Iris pigment epithelial cell (primary cell): ENCODE measurements at regions not wholly inside any gene's neighbourhood (a gene's known extent, or its start where the extent isn't known, plus 50 kb on each side); places are given as distances from the start of the nearest gene placed in this dataset.
A peak's percentile ranks its signal among the peaks of the same experiment; 100 is the strongest.

ENCODE experiments used
- DNase-seq: peaks from one replicate; pipeline ENCODE4 v3.0.0-alpha.2; 2011; ENCODE audit warnings: low read depth

DNA sequence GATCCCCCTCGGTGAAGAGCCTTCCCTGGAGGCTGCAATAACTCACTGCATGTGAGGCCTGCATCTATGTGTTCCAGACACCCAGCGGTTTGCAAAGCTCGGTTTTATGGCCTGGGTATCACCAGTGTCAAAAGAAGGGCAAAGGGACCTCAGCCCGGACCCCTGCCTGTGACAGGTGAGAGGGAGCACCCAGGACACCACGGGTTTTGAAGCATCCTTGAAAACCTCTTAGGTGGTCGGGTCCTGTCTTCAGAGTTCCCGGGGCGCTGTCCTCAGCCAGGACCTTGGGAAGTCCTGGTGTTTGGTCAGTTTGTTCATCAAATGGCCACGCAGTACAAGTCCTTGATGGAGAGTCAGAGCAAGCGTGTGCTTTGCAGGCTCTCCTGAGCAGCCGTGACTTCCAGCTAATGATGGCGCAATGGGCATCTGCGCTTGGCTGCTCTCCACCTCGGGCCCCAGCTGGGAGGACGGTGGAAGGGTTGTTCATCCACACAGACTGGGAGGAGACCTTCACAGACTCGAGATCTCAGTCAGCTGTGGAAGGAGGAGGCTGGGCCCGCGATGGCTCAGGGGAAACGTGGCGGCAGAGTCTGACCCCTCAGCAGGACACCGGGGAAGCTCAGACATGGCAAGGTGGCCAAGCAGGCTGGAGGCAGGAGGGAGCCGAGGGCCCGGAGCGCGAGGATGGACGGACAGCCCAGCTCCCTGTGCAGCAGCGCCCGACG, 113.1 kb upstream of the GPC1 start:
- peak; percentile 57 for DNase-seq

DNA sequence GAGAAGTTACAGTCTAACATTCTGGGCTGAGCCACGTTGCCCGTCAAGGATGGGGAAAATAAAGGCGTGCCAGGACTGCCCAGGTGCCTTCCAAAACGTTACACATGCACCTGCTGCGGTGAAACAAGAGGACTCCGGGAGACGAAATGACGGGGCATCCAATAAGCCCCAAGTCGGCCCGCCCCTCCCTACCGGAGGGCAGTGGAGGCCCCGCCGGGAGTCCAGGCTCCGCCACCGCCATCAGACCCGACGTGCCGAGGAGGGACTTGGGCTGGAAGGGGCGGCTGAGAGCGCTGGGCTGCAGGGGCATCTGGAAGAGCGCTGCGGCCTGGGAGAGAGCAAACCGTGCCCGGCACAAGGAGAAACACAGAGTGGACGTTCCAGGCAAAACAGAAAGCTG, 112.5 kb upstream of the GPC1 start:
- DNase-seq = no peak

- no peak for DNase-seq
These were observed 111.7 kb upstream of the GPC1 start for GRCh38 chr2:240323601-240324291.

GRCh38 chr2:240324312-240325015, 111.0 kb upstream of the GPC1 start:
- no peak for DNase-seq

DNA sequence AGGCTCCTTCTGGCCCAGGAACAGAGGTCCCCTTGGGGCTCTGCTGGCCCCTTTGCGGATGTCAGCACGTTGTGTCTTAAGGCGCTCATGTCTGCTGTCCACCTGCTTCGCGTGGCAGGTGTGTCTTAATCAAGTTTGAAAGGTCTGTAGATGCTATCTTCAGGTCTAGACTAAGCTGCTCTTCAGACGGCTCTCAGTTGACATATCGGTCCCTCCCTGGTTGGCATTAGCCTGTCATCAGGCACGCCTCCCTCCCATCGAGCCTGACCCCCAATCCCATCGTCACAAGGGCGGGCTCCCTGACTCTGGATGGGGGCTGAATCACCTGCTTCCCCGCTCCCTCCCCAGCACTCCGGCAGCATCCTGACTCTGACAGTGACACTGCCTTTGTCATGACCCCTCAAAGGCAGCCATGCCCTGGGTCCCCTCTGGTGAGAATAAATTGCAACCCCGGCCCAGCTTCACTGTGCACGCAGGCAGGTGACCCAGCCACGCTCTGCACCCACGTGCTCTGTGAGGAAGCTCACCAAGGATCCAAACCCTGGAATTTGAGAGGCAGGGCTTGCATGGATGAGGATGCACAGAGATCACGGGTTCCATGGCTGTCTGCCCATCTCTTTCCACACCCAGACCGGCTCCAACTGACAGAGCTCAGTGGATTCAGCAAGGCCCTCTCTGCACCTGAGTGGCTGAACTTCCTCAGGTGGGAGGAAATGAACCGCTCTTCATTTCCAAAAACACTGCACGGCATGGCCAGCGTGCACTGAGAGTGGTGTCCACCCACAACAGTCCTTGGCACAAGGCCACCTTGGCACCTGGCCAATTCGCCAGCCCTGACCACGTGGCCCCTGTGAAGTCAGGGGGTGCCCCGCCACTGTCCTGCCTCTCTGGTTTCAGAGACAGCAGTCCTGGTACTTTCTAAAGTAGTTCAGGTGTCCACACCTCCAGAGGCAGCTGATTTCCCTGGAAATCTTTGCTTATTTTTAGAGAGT, 110.2 kb upstream of the GPC1 start:
- no peak for DNase-seq

GRCh38 chr2:240326246-240326645, 109.2 kb upstream of the GPC1 start:
- DNase-seq = no peak

DNA sequence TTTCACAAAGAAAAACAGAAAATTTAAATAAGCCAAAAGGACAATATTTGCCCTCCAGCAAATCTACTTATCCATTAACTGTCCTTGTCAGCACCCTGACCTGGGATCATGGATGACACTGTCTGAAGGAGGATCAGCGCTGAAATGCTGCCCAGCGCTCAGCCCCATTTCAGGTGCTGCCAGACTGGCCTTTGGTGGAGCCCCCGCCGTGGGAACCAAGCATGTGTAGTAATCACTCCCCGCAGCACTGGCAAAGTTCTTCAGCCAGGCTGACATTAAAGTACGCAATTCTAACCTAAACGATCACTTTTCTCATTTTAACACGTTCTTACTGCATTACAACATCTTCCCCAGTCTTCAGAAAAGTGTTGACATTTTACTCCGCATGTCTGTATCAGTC, 108.6 kb upstream of the GPC1 start:
- no peak for DNase-seq

DNA sequence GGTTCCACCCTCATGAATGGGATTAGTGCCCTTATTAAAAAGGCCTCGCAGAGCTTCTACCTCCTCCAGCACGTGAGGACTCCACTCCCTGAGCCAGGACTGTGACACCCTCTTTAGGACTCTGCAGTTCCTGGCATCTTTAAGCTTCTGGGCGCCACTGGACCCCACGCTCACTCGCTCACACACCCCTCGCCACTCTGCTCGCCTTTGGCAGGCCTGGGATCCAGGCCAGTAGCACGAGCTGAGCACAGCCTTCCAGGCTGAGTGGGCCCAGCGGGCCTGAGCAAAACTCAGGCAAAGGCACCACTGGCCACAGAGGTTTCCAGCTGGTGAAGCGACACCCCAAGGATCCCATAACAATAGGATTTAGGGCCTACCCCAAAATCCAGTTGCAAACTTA, 107.9 kb upstream of the GPC1 start:
- no peak for DNase-seq

DNA sequence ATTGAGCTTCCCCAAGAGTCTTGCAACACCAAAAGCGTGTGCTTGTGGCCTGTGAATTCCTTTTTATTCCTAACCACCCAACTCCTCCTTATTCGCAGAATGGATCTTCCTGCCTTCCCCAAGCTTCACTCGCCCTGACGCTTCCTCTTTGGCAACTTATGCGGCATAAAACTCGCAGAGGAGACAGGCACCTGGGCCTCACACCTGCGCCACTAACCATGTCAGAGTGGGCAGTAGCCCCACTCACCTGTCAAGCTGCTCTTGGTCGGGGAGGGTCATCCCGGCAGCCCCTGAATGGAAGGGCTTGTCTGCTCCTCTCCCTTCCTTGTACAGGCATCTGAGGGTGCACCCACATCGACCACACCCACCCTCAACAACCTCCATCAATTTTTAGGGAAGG, 106.9 kb upstream of the GPC1 start:
- DNase-seq = no peak

GRCh38 chr2:240329116-240329665, 106.3 kb upstream of the GPC1 start:
- DNase-seq = no peak

- no peak for DNase-seq
These were observed 105.7 kb upstream of the GPC1 start for GRCh38 chr2:240329778-240330177.

DNA sequence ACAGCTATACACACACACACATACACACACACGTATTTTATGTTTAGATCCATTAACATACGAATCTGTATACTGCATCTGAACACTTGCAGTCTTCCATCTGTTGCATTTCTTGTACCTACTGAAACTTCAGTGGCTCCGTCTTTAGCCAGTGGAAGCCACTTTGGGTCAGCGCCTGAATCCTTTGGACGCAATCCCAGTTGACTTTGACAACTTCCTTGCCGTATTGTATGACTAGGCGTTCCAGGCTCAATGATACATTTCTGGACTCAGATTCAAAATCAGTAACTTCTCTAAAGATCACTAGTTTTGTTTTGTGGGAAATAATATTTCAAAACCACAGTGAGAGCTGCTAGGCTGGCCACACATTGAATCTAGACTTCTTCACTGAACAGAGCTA, 101.5 kb upstream of the GPC1 start:
- no peak for DNase-seq

DNA sequence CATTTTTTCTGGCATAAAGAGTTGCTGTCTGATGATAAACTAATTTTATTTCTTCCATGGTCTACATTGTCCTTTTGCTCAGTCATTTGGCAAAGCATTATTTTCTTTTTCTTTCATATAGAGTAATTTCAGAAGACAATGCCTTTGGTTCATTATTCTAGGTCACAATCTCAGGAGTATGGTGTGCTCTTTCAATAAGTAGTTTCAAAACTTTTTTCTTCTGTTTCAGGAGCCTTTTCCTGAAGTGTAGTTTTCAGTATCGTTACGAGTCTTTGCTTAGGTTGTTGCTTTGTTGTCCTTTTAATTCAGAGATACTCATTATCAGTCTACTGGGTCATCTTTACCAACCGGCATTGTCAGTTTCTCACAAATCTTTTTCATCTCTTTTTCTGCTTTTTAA, 100.4 kb upstream of the GPC1 start:
- DNase-seq = no peak

GRCh38 chr2:240336820-240337427, 98.5 kb upstream of the GPC1 start:
- no peak for DNase-seq

- no peak for DNase-seq
These were observed 97.2 kb upstream of the GPC1 start for GRCh38 chr2:240338274-240338673.

GRCh38 chr2:240339411-240340360, 95.8 kb upstream of the GPC1 start:
- DNase-seq = no peak

- no peak for DNase-seq
These were observed 95.1 kb upstream of the GPC1 start for GRCh38 chr2:240340361-240340761.

DNA sequence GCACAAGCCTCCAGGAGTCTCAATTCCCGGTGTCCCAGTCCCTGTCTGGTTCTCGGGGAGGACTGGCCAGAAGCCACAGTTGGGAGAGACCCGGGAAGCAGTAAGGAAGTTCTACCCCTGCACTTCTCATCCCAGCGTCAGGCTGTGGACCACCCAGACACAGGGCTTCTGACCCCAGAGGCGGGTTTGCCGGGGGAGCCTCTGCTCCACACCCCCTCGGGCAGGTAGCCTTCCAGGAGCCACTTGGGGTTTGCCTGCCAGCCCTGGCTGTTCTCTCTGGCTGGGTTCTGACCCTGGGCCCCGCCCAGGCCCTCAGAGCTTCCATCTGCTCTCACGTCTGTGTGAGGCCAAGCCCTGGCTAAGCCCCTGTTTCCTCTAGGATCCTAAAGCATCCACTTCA, 94.4 kb upstream of the GPC1 start:
- DNase-seq = no peak

DNA sequence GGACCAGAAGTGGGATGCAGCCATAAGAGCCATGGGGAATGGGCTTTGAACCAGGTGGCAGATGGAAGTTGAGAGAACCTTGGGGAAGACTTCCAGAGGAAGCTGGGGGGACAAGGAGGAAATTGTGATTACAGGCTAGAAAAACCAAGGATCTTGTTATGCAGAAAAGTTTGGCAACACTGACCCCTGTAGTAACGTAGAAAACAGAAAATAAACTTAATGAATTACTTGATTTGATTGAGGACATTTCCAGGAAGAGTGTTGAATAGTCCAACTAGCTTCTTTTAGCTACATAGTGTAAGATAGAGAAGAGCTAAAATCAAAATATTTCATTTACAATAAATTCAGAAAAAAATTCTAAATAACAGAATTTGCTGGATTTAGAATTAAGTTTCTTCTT, 91.9 kb upstream of the GPC1 start:
- no peak for DNase-seq

GRCh38 chr2:240344904-240345303, 90.6 kb upstream of the GPC1 start:
- no peak for DNase-seq
